ENCODE measurements at regions not wholly inside any gene's neighbourhood (a gene's known extent, or its start where the extent isn't known, plus 50 kb on each side); places are given as distances from the start of the nearest gene placed in this dataset.
"Not testable (repeated sequence)": the region's sequence is repeated elsewhere in the genome, so short reads cannot be mapped to it uniquely, and the experiment has no call there.

- not testable (repeated sequence) for TF ChIP-seq CTCF (conservative IDR thresholded peaks at IDR 0.05; ENCODE audit: low read depth in 2 of 2); POLR2AphosphoS5 (IDR thresholded peaks at IDR 0.05; ENCODE audit: low read depth); EZH2phosphoT487 (IDR thresholded peaks at IDR 0.05; ENCODE audit: unreplicated experiment); REST (IDR thresholded peaks at IDR 0.05; ENCODE audit: unreplicated experiment); EZH2 (IDR thresholded peaks at IDR 0.05; ENCODE audit: low read depth, unreplicated experiment); NANOG (IDR thresholded peaks at IDR 0.05; ENCODE audit: borderline replicate concordance); CREB1 (CRISPR knock-in tag; IDR thresholded peaks at IDR 0.05; ENCODE audit: low read depth)
Observed at GRCh38 chr4:83943691-83944090, 407.8 kb downstream of the GPAT3 start.

Measured in GM23338 (cell line).